ENCODE measurements at regions not wholly inside any gene's neighbourhood (a gene's known extent, or its start where the extent isn't known, plus 50 kb on each side); places are given as distances from the start of the nearest gene placed in this dataset.

DNA sequence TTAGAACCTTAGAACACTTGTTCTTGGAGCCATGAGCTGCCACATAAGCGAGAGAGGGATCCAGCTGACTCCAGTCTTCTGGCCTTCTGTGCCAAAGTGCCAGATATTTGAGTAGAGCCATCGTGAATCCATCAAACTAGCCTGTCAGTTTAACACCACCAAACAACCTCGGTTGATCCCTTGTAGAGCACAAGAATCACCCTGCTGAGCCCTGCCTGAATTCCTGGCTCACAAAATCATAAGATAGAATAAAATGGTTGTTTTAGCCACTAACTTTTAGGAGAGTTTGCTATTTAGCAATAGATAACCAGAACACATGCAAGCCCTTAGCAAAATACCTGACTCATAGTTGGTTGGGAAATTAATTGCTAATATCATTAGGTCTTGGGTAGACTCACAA is 407.6 kb upstream of the PROK2 start:
- peaks cover 9% of the 10 kb centered on the region for H3K9me3 Mint-ChIP-seq
- H3K27me3 Mint-ChIP-seq, result peaks cover under 1% of the 10 kb centered on the region
- H3K4me1 Mint-ChIP-seq, result no peaks in the 10 kb centered on the region
- no peak overlapping the region for H3K27ac Mint-ChIP-seq
- no peak overlapping the region for H3K4me3 Mint-ChIP-seq
- H3K36me3 Mint-ChIP-seq, result no peaks in the 10 kb centered on the region
- CTCF ChIA-PET, result no interaction called here
- DNase-seq, result no peak

DNA sequence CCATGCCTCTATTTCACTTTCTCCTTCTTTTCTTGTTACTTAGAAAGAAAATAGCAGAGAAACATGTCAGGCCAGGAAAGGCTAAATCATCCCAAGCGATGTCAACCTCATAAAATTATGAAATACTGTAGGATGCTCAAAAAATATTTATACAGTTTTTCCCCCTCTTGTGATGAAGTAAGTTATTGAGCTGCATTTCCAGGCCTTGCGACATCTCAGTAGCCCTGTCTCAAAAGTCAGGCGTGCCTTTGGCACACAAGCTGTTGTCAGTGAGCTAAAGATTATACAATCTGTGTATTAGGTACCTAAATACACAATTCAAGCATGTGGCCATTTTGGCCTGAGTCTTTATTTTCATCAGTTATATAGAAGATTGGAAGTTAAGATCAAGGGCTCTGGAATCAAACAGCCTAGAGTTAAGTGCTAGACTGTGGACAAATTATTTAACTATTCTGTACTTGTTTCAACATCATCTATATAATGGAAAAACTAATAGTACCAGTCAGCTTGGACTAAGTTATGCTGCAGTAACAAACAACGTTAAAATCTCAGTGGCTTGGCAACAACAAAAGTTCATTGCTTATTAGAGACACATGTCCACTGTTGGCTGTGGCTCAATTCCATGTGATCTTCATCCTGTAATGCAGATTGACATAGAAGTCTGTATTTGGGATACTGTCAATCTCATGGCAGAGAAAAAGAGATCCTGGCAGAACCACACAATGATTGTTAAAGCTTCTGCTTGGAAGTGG is 406.4 kb upstream of the PROK2 start:
- Mint-ChIP-seq H3K4me3 (no peak overlapping the region), H3K27ac (no peak overlapping the region), H3K4me1 (no peaks in the 10 kb centered on the region), H3K27me3 (no peaks in the 10 kb centered on the region), H3K36me3 (no peaks in the 10 kb centered on the region), H3K9me3 (peaks cover 9% of the 10 kb centered on the region)
- CTCF ChIA-PET, result no interaction called here
- DNase-seq, result no peak

DNA sequence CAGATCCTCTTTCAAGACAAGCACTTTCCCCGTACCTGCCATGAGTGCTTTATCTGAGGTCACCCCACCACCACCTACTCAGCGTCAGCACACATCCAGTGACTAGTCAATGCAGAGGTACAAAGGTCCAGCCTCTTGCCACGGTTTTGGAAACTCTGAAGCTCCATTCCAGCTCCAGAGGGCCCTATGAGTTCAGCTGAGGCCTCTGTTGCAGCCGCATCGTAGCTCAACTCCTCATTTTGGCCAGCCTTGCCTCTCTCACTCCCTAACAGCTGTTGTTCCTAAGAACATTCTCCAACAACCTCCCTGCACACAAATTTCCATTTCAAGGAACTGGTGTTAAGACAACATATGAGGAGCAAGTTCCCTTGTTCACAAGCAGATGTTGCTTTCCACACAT is 405.1 kb upstream of the PROK2 start:
- no peak overlapping the region for H3K27ac Mint-ChIP-seq
- DNase-seq, result no peak
- no peaks in the 10 kb centered on the region for H3K4me1 Mint-ChIP-seq
- H3K27me3 Mint-ChIP-seq, result no peaks in the 10 kb centered on the region
- peaks cover 9% of the 10 kb centered on the region for H3K9me3 Mint-ChIP-seq
- no peak overlapping the region for H3K4me3 Mint-ChIP-seq
- CTCF ChIA-PET, result no interaction called here
- no peaks in the 10 kb centered on the region for H3K36me3 Mint-ChIP-seq

DNA sequence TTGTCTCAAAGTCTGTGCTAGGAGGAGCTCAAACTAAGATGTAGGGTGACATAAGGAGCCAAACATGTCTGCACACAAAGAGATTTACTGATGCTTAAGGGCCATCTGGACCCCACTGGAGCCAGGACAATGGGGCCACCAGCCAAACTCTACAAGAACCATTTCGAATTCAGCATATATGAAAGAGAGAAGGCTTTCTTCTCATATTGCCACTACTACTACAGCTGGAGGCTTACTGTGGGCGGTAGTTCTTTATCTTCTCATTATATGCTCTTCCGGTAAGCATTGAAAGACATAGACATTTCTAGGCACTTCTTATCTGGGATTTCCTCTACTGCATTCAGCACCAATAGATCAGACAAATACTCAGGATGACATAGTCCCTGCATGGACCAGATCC is 404.4 kb upstream of the PROK2 start:
- Mint-ChIP-seq H3K36me3 (no peaks in the 10 kb centered on the region), H3K9me3 (peaks cover 9% of the 10 kb centered on the region), H3K4me3 (no peak overlapping the region), H3K27me3 (peaks cover 4% of the 10 kb centered on the region), H3K27ac (no peak overlapping the region), H3K4me1 (no peaks in the 10 kb centered on the region)
- CTCF ChIA-PET, result interaction anchor here (0.5 kb wide), 1 partner anchor 158 kb away, joined by 3 read pairs; no protein-coding TSS in a partner anchor
- DNase-seq, result no peak

DNA sequence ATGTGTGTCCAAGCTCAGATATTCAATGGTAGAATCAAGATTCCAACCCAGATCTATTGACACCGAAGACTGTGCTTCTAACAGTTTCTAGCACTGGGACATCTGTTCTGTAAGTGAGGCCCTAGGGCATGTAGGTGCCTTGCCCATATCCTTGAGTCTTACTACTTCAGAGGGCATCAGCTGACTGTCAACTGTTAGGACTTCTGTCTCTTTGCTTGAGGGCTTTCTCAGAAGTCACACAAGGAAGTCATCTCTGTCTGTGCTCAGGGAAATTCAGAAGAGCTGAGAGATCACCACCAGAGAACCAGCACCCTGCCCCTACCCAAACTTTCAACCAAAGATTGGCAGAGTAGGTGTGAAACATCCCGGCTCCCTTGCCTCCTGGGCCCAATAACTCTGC is 403.6 kb upstream of the PROK2 start:
- Mint-ChIP-seq H3K4me3 (no peak overlapping the region), H3K4me1 (no peaks in the 10 kb centered on the region), H3K9me3 (peaks cover 9% of the 10 kb centered on the region), H3K36me3 (no peaks in the 10 kb centered on the region), H3K27ac (no peak overlapping the region), H3K27me3 (peaks cover 4% of the 10 kb centered on the region)
- CTCF ChIA-PET, result no interaction called here
- no peak for DNase-seq

DNA sequence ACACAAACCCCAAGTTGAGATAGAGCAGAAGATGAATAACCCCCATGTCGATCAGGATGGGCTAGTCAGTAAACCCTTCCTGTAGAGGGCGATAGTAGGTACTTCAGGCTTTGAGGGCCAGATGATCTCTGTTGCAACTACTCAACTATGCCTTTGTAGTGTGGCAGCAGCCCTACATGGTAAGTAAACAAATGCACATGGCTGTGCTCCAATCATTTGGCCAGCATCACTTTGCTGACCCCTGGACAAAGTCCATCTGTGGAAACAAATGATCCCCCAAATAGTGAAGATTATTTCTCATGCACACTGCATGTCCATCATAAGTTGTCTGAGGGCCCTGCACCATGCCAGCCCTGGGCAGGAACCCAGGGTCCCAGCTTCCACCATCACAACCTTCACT is 402.2 kb upstream of the PROK2 start:
- H3K9me3 Mint-ChIP-seq, result peaks cover 1% of the 10 kb centered on the region
- H3K4me3 Mint-ChIP-seq, result no peak overlapping the region
- no peaks in the 10 kb centered on the region for H3K36me3 Mint-ChIP-seq
- peaks cover 14% of the 10 kb centered on the region for H3K27me3 Mint-ChIP-seq
- CTCF ChIA-PET, result no interaction called here
- H3K27ac Mint-ChIP-seq, result no peak overlapping the region
- DNase-seq, result no peak
- H3K4me1 Mint-ChIP-seq, result no peaks in the 10 kb centered on the region

DNA sequence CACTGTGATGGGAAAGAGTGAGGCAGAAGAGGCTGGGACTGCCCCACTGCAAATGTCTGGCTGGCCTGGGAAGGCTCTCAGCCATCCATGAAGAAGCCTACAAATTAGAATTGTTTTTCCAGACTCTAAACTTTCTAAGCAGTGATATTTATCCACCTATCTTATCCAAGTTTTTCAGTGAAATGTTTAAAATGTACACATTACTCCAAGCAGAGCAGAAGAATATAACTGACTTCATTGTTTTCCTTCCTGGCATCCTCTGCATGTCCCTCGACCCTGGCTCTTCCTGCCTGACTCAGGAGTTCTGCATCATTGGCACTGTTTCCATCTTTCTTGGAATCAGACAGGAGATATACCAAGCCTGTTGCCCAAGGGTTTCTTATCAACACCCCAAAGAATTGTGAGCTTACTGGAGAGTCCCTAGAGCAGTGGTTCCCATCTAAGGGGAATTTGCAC is 401.5 kb upstream of the PROK2 start:
- Mint-ChIP-seq H3K4me3 (no peak overlapping the region), H3K27ac (no peak overlapping the region), H3K9me3 (no peaks in the 10 kb centered on the region), H3K36me3 (no peaks in the 10 kb centered on the region), H3K27me3 (peaks cover 17% of the 10 kb centered on the region), H3K4me1 (no peaks in the 10 kb centered on the region)
- CTCF ChIA-PET, result no interaction called here
- DNase-seq, result no peak

DNA sequence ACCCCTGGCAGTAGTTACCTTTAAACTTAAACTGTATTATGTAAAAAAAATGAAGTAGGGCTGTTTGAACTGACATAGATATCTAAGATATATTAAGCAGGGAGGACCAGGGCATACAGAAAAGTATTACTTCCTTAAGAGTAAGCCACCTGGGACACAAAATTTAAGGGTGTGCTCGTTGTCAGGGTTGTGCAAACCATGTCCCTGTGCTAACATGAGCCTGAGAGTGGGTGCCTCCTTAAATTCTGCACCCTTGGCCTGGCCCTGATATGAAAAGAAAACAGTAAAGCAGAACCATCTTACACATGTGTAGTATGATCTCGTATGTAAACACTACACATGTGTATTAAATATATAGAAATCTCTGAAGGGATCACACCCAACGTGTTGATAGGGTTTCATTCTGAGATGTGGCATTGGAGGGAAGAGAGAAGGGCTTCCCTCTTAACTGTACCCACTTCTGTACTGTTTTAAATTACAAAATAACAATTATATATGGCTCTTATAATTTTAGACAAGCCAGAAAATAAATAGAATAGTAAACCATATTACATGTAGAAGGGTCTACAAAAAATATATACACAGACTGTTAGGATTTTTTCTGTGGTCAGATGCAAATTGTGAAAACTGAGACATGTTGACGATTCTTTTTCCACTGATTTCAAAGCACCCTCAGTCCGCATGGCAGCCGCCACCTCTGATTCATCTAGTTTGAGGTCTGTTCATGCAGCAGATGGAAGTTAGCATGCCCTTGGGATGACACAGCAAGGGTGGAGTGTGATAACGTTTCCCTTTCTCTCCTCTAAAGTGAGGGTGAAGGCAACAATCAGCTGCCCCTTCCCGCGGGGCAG is 400.8 kb upstream of the PROK2 start:
- Mint-ChIP-seq H3K36me3 (no peaks in the 10 kb centered on the region), H3K4me1 (no peaks in the 10 kb centered on the region), H3K27me3 (peaks cover 17% of the 10 kb centered on the region), H3K9me3 (no peaks in the 10 kb centered on the region), H3K27ac (no peak overlapping the region), H3K4me3 (no peak overlapping the region)
- no peak for DNase-seq
- CTCF ChIA-PET, result no interaction called here

DNA sequence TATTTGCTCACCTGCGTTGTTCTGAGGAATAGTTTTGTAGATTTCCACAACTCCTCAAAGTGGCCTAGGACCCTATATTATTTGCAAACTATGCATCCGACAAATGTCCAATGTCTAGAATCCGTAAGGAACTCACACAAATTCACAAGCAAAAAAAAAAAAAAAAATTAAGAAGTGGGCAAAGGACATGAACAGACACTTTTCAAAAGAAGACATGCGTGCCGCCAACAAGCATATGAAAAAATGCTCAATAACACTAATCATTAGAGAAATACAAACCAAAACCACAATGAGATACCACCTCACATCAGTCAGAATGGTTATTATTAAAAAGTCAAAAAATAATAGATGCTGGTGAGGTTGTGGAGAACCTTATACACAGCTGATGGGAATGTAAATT is 398.5 kb upstream of the PROK2 start:
- CTCF ChIA-PET, result no interaction called here
- no peak for DNase-seq
- Mint-ChIP-seq H3K4me1 (no peaks in the 10 kb centered on the region), H3K36me3 (no peaks in the 10 kb centered on the region), H3K27me3 (peaks cover 21% of the 10 kb centered on the region), H3K9me3 (no peaks in the 10 kb centered on the region), H3K27ac (no peak overlapping the region), H3K4me3 (no peak overlapping the region)

DNA sequence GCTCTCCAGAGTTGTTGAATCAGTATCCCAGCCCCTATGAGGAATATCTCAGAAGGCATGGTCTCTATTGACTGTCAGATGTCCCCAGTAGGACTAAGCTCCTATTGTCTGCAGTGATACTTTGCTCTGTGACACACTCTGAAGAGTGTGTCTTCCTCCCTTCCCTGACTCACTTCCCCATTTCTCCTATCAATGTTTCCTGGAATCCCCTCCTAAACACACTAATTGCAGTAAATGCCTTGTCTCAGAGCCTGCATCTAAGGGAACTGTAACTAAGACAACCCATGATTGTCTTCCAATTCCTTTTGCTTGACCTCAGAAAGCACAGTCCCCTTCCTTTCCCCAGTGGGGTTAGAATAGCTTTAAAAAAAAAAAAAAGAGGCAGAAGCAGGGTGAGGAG is 397.3 kb upstream of the PROK2 start:
- Mint-ChIP-seq H3K27me3 (peaks cover 33% of the 10 kb centered on the region), H3K4me3 (no peak overlapping the region), H3K4me1 (peaks cover 7% of the 10 kb centered on the region), H3K27ac (no peak overlapping the region), H3K9me3 (no peaks in the 10 kb centered on the region), H3K36me3 (no peaks in the 10 kb centered on the region)
- no peak for DNase-seq
- CTCF ChIA-PET, result no interaction called here

DNA sequence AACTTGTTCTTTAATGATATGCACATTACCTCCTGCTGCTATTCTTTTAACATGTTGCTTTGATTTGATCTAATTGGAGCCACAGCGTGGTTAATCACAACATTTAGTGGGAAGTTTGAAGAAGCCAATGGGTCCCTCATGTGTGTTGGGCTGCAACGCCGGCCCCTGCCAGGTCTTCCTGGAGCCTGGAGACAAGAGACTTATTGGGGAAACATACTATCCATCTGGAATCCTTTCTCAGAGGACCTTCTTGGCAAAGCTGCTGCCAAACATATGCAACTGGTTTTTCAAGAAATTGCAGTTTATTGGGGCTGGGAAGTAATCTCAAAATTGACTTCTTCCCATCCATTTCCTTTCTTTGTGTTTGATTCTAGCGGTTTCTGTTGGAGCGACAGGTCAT is 396.3 kb upstream of the PROK2 start:
- Mint-ChIP-seq H3K27me3 (peaks cover 42% of the 10 kb centered on the region), H3K4me3 (no peak overlapping the region), H3K9me3 (no peaks in the 10 kb centered on the region), H3K27ac (no peak overlapping the region), H3K4me1 (peaks cover 15% of the 10 kb centered on the region), H3K36me3 (no peaks in the 10 kb centered on the region)
- no peak for DNase-seq
- CTCF ChIA-PET, result no interaction called here

DNA sequence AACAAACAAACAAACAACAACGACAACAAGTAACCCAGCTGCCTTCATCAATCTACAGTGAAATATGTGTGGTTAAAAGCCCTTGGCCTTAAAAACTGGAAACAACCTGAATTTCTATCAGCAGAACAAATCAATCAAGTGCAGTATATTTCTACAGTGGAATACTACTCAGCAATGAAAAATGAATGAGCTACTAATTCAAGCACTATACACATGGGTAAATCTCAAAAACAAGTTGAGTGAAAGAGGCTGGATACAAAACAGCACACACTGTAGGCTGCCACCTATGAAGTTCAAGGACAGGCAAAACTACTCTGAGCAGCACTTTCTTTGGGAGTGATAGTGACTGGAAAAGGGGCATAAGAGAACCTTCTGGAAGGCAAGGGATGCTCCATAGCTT is 395.5 kb upstream of the PROK2 start:
- Mint-ChIP-seq H3K4me1 (peaks cover 15% of the 10 kb centered on the region), H3K4me3 (no peak overlapping the region), H3K27ac (no peak overlapping the region), H3K27me3 (peaks cover 46% of the 10 kb centered on the region), H3K9me3 (no peaks in the 10 kb centered on the region), H3K36me3 (no peaks in the 10 kb centered on the region)
- no peak for DNase-seq
- CTCF ChIA-PET, result no interaction called here

DNA sequence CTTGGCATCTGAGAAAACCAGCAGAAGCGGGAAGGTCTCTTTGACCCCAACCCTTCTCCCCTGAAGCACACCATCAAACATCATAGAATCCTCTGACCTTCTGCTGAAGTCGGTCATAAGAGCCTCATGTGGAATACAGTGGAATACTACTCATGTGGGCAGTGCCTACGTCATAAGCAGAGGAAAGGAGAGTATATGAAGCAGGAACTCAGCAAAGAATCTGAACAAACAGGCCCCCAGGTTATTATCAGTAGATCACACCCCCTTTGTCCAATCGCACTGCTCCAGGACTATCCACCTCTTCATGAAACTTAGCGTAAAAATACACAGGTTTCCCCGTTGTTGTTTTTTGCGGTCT is 394.1 kb upstream of the PROK2 start:
- no peak for DNase-seq
- peaks cover 47% of the 10 kb centered on the region for H3K27me3 Mint-ChIP-seq
- H3K9me3 Mint-ChIP-seq, result no peaks in the 10 kb centered on the region
- no peak overlapping the region for H3K4me3 Mint-ChIP-seq
- H3K36me3 Mint-ChIP-seq, result no peaks in the 10 kb centered on the region
- H3K4me1 Mint-ChIP-seq, result peaks cover 15% of the 10 kb centered on the region
- CTCF ChIA-PET, result no interaction called here
- no peak overlapping the region for H3K27ac Mint-ChIP-seq

DNA sequence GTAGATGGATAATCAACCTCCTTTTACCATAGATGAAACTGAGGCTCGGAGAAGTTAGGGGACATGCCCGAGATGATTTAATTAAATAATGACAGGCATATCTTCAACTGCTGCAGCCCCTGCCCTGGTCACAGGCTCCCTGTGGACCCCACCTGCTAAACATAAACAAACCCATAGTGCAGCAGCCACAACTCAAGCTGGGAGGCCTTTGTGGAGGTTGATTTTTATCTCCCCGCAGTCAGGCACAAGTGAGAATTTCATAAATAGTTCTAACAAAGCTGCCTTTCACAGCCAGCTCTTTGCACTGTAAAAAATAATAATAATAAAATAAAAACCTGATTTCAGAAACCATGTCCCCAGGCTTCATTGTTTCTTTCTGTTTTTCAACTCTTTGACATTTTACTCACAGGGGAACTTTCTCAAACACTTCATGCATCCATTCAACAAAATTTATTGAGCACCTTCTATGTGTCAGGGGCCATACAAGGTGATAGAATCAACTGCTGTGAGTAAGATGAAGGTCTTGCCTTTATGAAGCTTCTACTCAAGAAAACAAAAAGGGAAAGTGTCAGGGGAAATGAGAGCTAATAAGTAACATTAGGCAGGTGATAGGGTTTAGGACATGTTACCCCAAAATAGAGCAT is 393.6 kb upstream of the PROK2 start:
- CTCF ChIA-PET, result no interaction called here
- Mint-ChIP-seq H3K27ac (no peak overlapping the region), H3K27me3 (peaks cover 51% of the 10 kb centered on the region), H3K4me1 (peaks cover 15% of the 10 kb centered on the region), H3K4me3 (no peak overlapping the region), H3K36me3 (no peaks in the 10 kb centered on the region), H3K9me3 (no peaks in the 10 kb centered on the region)
- DNase-seq, result no peak

Data from activated naive CD4-positive, alpha-beta T cell treated with anti-CD3 and anti-CD28 coated beads, Interleukin-2, amount 10 ng/mL, durations not matched to agents 7 days and 5 days (primary cell).